CD4-positive, CD25-positive, alpha-beta regulatory T cell (primary cell): ENCODE measurements at regions not wholly inside any gene's neighbourhood (a gene's known extent, or its start where the extent isn't known, plus 50 kb on each side); places are given as distances from the start of the nearest gene placed in this dataset.
"Not testable (repeated sequence)": the region's sequence is repeated elsewhere in the genome, so short reads cannot be mapped to it uniquely, and the experiment has no call there.

ENCODE experiments used
- ATAC-seq, 2 donors: fragments of 150-1000 bp; cut with Tn5 transposase; one replicate each; pipeline ENCODE4 v1.10.0; 2021; ENCODE audit warnings: low read depth in 2 of 2, moderate number of reproducible peaks in 2 of 2, moderate library complexity in 1 of 2
- DNase-seq, 3 donors: peaks; one replicate each; pipeline versions ENCODE4 v3.0.0 to v3.0.0-alpha.2; 2012 to 2022; ENCODE audit warnings: mixed read lengths in 1 of 3
- H3K27ac ChIP-seq: one replicate; pipeline ENCODE4 v1.7.0; 2013; ENCODE audit warnings: mild to moderate bottlenecking, low read length; ENCODE audit not compliant: insufficient read depth, poor library complexity, severe bottlenecking
- H3K27me3 ChIP-seq: one replicate; pipeline ENCODE4 v1.7.0; 2013; ENCODE audit warnings: low read length; ENCODE audit not compliant: control insufficient read depth, insufficient read depth
- H3K36me3 ChIP-seq: one replicate; pipeline ENCODE4 v1.7.0; 2013; ENCODE audit warnings: mild to moderate bottlenecking, low read length, moderate library complexity; ENCODE audit not compliant: control insufficient read depth, insufficient read depth
- H3K4me1 ChIP-seq: 2 replicates; pipeline ENCODE4 v1.7.0; 2013; ENCODE audit warnings: mild to moderate bottlenecking, low read length; ENCODE audit not compliant: insufficient read depth, control insufficient read depth, poor library complexity, severe bottlenecking
- H3K4me3 ChIP-seq: one replicate; pipeline ENCODE4 v1.7.0; 2013; ENCODE audit warnings: low read depth, mild to moderate bottlenecking, low read length, moderate library complexity
- H3K9me3 ChIP-seq, 2 experiments: 1 replicate in 1 of 2; 2 replicates in 1 of 2; pipeline ENCODE4 v1.7.0; 2013; ENCODE audit warnings: low read length in 2 of 2, mild to moderate bottlenecking in 1 of 2, moderate library complexity in 1 of 2; ENCODE audit not compliant: control insufficient read depth in 2 of 2
- H3K27ac Mint-ChIP-seq, 3 donors: one replicate each; pipeline ENCODE4 v1.8.0; 2020 to 2022; ENCODE audit warnings: mild to moderate bottlenecking in 3 of 3, mixed read lengths in 3 of 3, moderate library complexity in 2 of 3
- H3K27me3 Mint-ChIP-seq: one replicate; pipeline ENCODE4 v1.8.0; 2022; ENCODE audit warnings: mild to moderate bottlenecking, mixed read lengths
- H3K36me3 Mint-ChIP-seq: one replicate; pipeline ENCODE4 v1.8.0; 2020; ENCODE audit warnings: mixed read lengths
- H3K4me1 Mint-ChIP-seq, 4 donors: one replicate each; pipeline ENCODE4 v1.8.0; 2020 to 2022; ENCODE audit warnings: mixed read lengths in 4 of 4, mild to moderate bottlenecking in 1 of 4
- H3K4me3 Mint-ChIP-seq, 4 donors: one replicate each; pipeline ENCODE4 v1.8.0; 2020 to 2022; ENCODE audit warnings: mild to moderate bottlenecking in 4 of 4, mixed read lengths in 4 of 4, moderate library complexity in 3 of 4
- H3K9me3 Mint-ChIP-seq, 7 donors: one replicate each; pipeline ENCODE4 v1.8.0; 2020 to 2022; ENCODE audit warnings: mixed read lengths in 7 of 7, mild to moderate bottlenecking in 3 of 7, moderate library complexity in 2 of 7

DNA sequence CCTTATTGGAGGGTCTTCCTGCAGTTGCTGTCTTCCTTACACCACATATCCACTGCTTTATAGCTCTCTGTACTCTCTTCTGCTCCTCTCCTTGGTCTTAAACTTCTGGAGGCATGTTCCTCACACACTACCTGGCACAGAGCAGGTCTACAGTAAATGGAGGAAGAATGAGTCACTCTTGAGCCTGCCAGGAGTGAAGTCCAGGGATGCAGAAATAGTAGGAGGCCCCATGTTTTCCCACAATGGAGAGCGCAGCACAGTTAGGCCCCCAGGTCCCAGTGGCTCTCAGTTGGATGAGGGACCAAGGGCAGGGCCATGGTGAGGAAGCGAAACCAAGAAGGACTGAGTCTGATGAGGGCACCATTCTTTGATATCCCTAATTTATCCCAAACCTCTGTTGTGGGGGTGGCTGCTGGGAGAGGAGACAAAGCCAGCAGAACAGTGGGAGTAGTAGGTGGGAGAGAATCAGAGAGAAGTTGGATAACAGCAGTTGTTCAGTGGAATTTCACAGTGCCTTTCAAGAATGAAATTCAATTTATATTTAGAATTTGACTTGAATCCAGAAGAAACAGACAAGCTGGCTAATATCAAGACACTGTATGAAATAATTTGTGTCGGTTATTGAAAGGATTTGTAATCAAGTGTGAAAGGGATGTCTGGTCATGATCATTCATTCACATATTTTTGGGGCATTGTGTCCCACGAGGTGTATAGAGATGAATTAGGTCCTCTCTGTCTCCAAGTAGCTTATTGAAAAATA, 187.8 kb downstream of the HIPK3 start:
- Mint-ChIP-seq H3K27me3 (no peaks in the 10 kb centered on the region), H3K4me1 (no peaks in the 10 kb centered on the region), H3K9me3 (peaks cover 0 to 5% (median 0%) of the 10 kb centered on the region in 7 donors), H3K36me3 (no peaks in the 10 kb centered on the region), H3K4me3 (no peak overlapping the region), H3K27ac (no peak overlapping the region)
- ATAC-seq (no peak), DNase-seq (no peak)
- Histone ChIP-seq H3K9me3 (no peaks in the 10 kb centered on the region), H3K4me1 (no peaks in the 10 kb centered on the region), H3K27ac (no peak overlapping the region), H3K36me3 (no peaks in the 10 kb centered on the region), H3K4me3 (no peak overlapping the region), H3K27me3 (peaks cover 2% of the 10 kb centered on the region)

DNA sequence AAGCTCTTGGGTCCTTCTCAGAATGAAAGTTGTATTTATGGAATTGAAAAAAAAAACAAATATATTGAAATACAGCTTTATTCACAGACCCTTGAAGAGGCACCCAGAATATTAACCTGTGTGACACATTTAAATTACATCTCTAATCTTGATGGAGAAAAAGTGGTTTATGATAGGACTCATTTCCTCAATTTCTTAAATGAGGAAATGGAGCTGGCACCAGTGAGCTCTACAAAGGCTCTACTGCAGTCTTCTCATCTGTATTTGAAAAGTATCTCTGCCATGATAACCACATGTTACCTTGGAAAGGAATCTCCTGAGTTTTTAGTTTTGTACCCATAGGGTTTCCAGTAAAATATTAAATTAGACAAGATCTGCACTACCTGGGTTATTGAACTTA, 186.5 kb downstream of the HIPK3 start:
- Mint-ChIP-seq H3K4me3 (no peak overlapping the region), H3K36me3 (no peaks in the 10 kb centered on the region), H3K27ac (no peak overlapping the region), H3K9me3 (peaks cover 0 to 4% (median 0%) of the 10 kb centered on the region in 7 donors), H3K4me1 (no peaks in the 10 kb centered on the region), H3K27me3 (no peaks in the 10 kb centered on the region)
- no peaks in the 10 kb centered on the region for H3K4me1 ChIP-seq
- H3K27ac ChIP-seq = no peak overlapping the region
- H3K4me3 ChIP-seq = no peak overlapping the region
- H3K36me3 ChIP-seq = no peaks in the 10 kb centered on the region
- ATAC-seq = no peak
- H3K27me3 ChIP-seq = peaks cover 2% of the 10 kb centered on the region
- H3K9me3 ChIP-seq = no peaks in the 10 kb centered on the region
- DNase-seq = no peak

DNA sequence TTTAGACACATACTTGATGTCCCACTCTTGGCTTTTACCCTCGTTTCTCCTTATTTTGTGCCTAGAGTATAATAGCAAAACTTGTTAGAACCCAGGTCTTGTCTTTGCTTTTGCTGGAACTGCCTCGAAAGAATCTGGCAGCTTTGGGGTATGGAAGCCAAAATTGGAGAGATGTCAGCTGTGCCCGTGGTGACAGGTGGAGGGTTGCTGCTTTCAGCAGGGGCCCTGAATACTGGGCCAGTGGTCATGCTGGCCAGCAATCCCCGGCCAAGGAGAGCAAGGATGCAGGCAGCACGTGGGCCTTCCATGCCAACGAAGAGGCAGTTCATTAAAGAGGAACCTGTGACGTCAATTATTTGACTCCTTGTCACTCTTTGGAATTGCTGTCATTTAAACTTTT, 181.1 kb downstream of the HIPK3 start:
- H3K27ac ChIP-seq = no peak overlapping the region
- H3K9me3 ChIP-seq = peaks cover 0 to 2% of the 10 kb centered on the region in 2 experiments
- peaks cover 0 to 19% (median 4%) of the 10 kb centered on the region in 7 donors for H3K9me3 Mint-ChIP-seq
- H3K27ac Mint-ChIP-seq = no peak overlapping the region
- H3K27me3 ChIP-seq = no peaks in the 10 kb centered on the region
- H3K4me3 ChIP-seq = no peak overlapping the region
- peaks cover 6% of the 10 kb centered on the region for H3K27me3 Mint-ChIP-seq
- H3K4me1 Mint-ChIP-seq = no peaks in the 10 kb centered on the region
- H3K36me3 Mint-ChIP-seq = no peaks in the 10 kb centered on the region
- no peak overlapping the region for H3K4me3 Mint-ChIP-seq
- H3K36me3 ChIP-seq = no peaks in the 10 kb centered on the region
- no peaks in the 10 kb centered on the region for H3K4me1 ChIP-seq
- DNase-seq (no peak), ATAC-seq (no peak)

DNA sequence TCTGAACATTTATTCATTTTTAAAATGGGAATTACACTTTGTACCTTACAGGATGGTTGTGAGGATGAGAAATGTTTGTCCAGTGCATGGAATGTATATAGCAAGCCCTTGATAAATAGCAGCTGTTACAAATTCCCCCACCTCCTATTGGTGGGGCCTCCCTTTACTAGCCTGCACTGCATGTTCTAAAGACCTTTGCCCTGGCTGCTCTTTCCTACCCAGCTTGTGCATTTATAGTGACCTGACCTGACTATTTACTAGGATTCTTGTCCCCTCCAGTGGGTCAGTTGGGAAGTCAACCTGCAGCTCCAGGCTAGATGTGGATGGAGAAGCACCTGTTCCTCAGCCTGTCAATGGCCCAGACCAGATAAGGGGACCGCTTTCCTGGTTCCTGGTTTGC, 180.3 kb downstream of the HIPK3 start:
- no peak for ATAC-seq
- no peak overlapping the region for H3K27ac Mint-ChIP-seq
- H3K9me3 Mint-ChIP-seq = peaks cover 0 to 18% (median 3%) of the 10 kb centered on the region in 7 donors
- H3K4me3 ChIP-seq = no peak overlapping the region
- H3K36me3 Mint-ChIP-seq = no peaks in the 10 kb centered on the region
- DNase-seq = no peak
- H3K4me3 Mint-ChIP-seq = no peak overlapping the region
- no peak overlapping the region for H3K27ac ChIP-seq
- no peaks in the 10 kb centered on the region for H3K4me1 ChIP-seq
- no peaks in the 10 kb centered on the region for H3K4me1 Mint-ChIP-seq
- no peaks in the 10 kb centered on the region for H3K27me3 ChIP-seq
- H3K27me3 Mint-ChIP-seq = peaks cover 6% of the 10 kb centered on the region
- H3K9me3 ChIP-seq = peaks cover 0 to 2% of the 10 kb centered on the region in 2 experiments
- no peaks in the 10 kb centered on the region for H3K36me3 ChIP-seq

DNA sequence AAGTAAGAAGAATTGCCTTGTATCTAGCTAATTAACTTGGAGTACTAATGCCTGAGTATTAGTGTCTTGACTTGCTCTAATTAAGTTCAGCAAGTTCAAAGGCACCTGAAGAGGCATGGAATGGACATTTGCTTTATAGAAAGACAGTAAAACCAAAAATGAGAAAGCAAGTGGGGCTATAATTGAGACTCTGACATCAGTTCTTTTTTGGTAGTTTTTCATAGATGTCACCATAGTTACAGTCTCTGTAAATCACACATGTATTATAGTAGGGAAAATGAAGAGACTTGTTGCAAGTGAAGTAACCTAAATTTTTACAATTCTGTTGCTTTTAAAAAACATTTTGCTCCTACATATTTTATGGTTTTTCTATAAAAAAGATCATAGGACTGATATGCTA, 178.0 kb downstream of the HIPK3 start:
- Mint-ChIP-seq H3K4me3 (no peak overlapping the region), H3K36me3 (no peaks in the 10 kb centered on the region), H3K27me3 (peaks cover 6% of the 10 kb centered on the region), H3K9me3 (peaks cover 1 to 17% (median 4%) of the 10 kb centered on the region in 7 donors), H3K27ac (no peak overlapping the region), H3K4me1 (no peaks in the 10 kb centered on the region)
- Histone ChIP-seq H3K4me1 (no peaks in the 10 kb centered on the region), H3K9me3 (peaks cover 0 to 2% of the 10 kb centered on the region in 2 experiments), H3K36me3 (no peaks in the 10 kb centered on the region), H3K27ac (no peak overlapping the region), H3K4me3 (no peak overlapping the region), H3K27me3 (no peaks in the 10 kb centered on the region)
- ATAC-seq = no peak
- DNase-seq = no peak

DNA sequence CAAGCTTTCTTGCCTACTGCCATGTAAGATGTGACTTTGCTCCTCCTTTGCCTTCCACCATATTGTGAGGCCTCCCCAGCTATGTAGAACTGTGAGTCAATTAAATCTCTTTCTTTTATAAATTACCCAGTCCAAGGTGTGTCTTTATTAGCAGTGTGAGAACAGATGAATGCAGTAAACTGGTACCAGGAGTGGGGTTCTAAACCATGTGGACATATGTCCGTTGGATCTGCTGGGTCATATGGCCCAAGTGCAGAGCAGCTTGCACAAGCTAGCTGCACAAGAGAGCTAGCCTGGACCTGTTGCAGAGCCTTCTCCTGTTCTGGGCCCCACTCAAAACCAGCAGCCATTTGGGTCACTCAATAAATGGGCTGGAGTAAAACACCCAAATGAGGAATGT, 177.1 kb downstream of the HIPK3 start:
- Histone ChIP-seq H3K36me3 (no peaks in the 10 kb centered on the region), H3K4me3 (no peak overlapping the region), H3K9me3 (peaks cover 0 to 2% of the 10 kb centered on the region in 2 experiments), H3K27ac (no peak overlapping the region), H3K4me1 (no peaks in the 10 kb centered on the region), H3K27me3 (no peaks in the 10 kb centered on the region)
- DNase-seq (no peak), ATAC-seq (no peak)
- H3K4me3 Mint-ChIP-seq = no peak overlapping the region
- peaks cover 2 to 20% (median 5%) of the 10 kb centered on the region in 7 donors for H3K9me3 Mint-ChIP-seq
- no peaks in the 10 kb centered on the region for H3K36me3 Mint-ChIP-seq
- peaks cover 0 to 2% (median 0%) of the 10 kb centered on the region in 4 donors for H3K4me1 Mint-ChIP-seq
- H3K27me3 Mint-ChIP-seq = peaks cover 6% of the 10 kb centered on the region
- no peak overlapping the region for H3K27ac Mint-ChIP-seq

DNA sequence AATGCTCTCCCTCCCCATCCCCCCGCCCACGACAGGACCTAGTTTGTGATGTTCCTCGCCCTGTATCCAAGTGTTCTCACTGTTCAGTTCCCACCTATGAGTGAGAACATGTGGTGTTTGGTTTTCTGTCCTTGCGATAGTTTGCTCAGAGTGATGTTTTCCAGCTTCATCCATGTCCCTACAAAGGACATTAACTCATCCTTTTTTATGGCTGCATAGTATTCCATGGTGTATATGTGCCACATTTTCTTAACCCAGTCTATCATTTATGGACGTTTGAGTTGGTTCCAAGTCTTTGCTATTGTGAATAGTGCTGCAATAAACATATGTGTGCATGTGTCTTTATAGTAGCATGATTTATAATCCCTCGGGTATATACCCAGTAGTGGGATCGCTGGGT, 171.3 kb downstream of the HIPK3 start:
- not testable (repeated sequence) for H3K36me3 Mint-ChIP-seq, H3K27ac Mint-ChIP-seq, H3K4me3 Mint-ChIP-seq, H3K4me1 ChIP-seq, ATAC-seq, DNase-seq, H3K9me3 ChIP-seq, H3K27ac ChIP-seq, H3K27me3 ChIP-seq, H3K4me1 Mint-ChIP-seq, H3K4me3 ChIP-seq, H3K36me3 ChIP-seq
- H3K27me3 Mint-ChIP-seq = peaks cover 13% of the 10 kb centered on the region
- peaks cover 0 to 15% (median 4%) of the 10 kb centered on the region in 7 donors for H3K9me3 Mint-ChIP-seq

DNA sequence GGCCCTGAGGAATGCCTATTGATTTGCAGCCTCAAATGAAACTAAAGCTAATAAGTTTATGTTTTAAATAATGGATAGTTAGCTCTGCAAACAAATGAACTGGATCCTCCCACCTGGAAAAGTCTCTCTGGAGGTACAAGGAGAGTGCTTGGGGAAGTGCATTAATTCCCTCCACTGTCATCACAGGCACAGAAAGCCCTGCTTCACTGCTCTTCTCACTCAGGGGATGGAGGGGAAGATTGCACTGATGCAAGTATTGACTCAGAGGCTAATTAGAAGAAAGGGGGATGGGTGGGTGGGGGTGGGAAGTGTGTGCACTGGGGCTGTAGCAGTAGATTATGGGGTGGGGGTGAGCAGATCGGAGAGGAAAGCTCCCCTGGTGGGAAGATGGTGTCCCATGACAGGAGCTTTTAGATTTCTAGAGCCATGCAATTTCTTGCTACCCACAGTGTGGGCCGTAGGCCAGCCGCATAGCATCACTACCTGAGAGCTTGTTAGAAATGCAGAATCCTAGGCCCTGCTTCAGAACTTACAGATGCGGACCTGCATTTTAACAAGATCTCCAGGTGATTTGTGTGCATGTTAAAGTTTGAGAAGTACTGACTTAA, 163.9 kb downstream of the HIPK3 start:
- Histone ChIP-seq H3K36me3 (no peaks in the 10 kb centered on the region), H3K4me1 (no peaks in the 10 kb centered on the region), H3K4me3 (no peak overlapping the region), H3K9me3 (no peaks in the 10 kb centered on the region), H3K27ac (no peak overlapping the region), H3K27me3 (no peaks in the 10 kb centered on the region)
- ATAC-seq = no peak
- no peak overlapping the region for H3K4me3 Mint-ChIP-seq
- H3K27me3 Mint-ChIP-seq = peaks cover 17% of the 10 kb centered on the region
- H3K4me1 Mint-ChIP-seq = no peaks in the 10 kb centered on the region
- no peak for DNase-seq
- peaks cover 0 to 8% (median 0%) of the 10 kb centered on the region in 7 donors for H3K9me3 Mint-ChIP-seq
- no peaks in the 10 kb centered on the region for H3K36me3 Mint-ChIP-seq
- no peak overlapping the region for H3K27ac Mint-ChIP-seq
